ENCODE measurements at regions not wholly inside any gene's neighbourhood (a gene's known extent, or its start where the extent isn't known, plus 50 kb on each side); places are given as distances from the start of the nearest gene placed in this dataset.

- no peaks in the 10 kb centered on the region for H3K36me3 ChIP-seq
- no peak overlapping the region for H3K4me3 ChIP-seq
- no peak for DNase-seq (ENCODE audit: low spot score in 2 of 2)
- no peaks in the 10 kb centered on the region for H3K4me1 ChIP-seq
- H3K27ac ChIP-seq, result no peak overlapping the region
- TF ChIP-seq POLR2AphosphoS5 (IDR thresholded peaks at IDR 0.05) (no peak), POLR2A (IDR thresholded peaks at IDR 0.05) (no peak), CTCF (IDR thresholded peaks at IDR 0.05) (no peak)
- intact Hi-C loops (cut with DNase I; ENCODE audit: low total_unique reads), result no loop called here
- H3K27me3 ChIP-seq, result no peaks in the 10 kb centered on the region
- no peaks in the 10 kb centered on the region for H3K9me3 ChIP-seq
These were observed 1190.5 kb upstream of the SLC10A2 start for GRCh38 chr13:104256701-104257100.

GRCh38 chr13:104253063-104253680 lies 1187.0 kb upstream of the SLC10A2 start:
- intact Hi-C loops (cut with DNase I; ENCODE audit: low total_unique reads), result no loop called here
- no peak for TF ChIP-seq CTCF (IDR thresholded peaks at IDR 0.05)
- TF ChIP-seq POLR2A (IDR thresholded peaks at IDR 0.05), result no peak
- no peak for TF ChIP-seq POLR2AphosphoS5 (IDR thresholded peaks at IDR 0.05)
- Histone ChIP-seq H3K4me1 (no peaks in the 10 kb centered on the region), H3K36me3 (no peaks in the 10 kb centered on the region), H3K4me3 (no peak overlapping the region), H3K27me3 (no peaks in the 10 kb centered on the region), H3K27ac (no peak overlapping the region), H3K9me3 (no peaks in the 10 kb centered on the region)
- DNase-seq (ENCODE audit: low spot score in 2 of 2), result no peak

- H3K27me3 ChIP-seq, result no peaks in the 10 kb centered on the region
- TF ChIP-seq CTCF (IDR thresholded peaks at IDR 0.05) (no peak), POLR2AphosphoS5 (IDR thresholded peaks at IDR 0.05) (no peak), POLR2A (IDR thresholded peaks at IDR 0.05) (no peak)
- H3K4me3 ChIP-seq, result no peak overlapping the region
- H3K27ac ChIP-seq, result no peak overlapping the region
- no peaks in the 10 kb centered on the region for H3K4me1 ChIP-seq
- intact Hi-C loops (cut with DNase I; ENCODE audit: low total_unique reads), result no loop called here
- H3K36me3 ChIP-seq, result no peaks in the 10 kb centered on the region
- H3K9me3 ChIP-seq, result no peaks in the 10 kb centered on the region
- DNase-seq (ENCODE audit: low spot score in 2 of 2), result no peak
These were observed 1185.7 kb upstream of the SLC10A2 start for GRCh38 chr13:104251931-104252330.

GRCh38 chr13:104246955-104247354 lies 1180.7 kb upstream of the SLC10A2 start:
- Histone ChIP-seq H3K4me3 (no peak overlapping the region), H3K27ac (no peak overlapping the region), H3K9me3 (no peaks in the 10 kb centered on the region), H3K27me3 (no peaks in the 10 kb centered on the region), H3K4me1 (no peaks in the 10 kb centered on the region), H3K36me3 (no peaks in the 10 kb centered on the region)
- TF ChIP-seq POLR2A (IDR thresholded peaks at IDR 0.05) (no peak), POLR2AphosphoS5 (IDR thresholded peaks at IDR 0.05) (no peak), CTCF (IDR thresholded peaks at IDR 0.05) (no peak)
- intact Hi-C loops (cut with DNase I; ENCODE audit: low total_unique reads), result no loop called here
- no peak for DNase-seq (ENCODE audit: low spot score in 2 of 2)

- DNase-seq (ENCODE audit: low spot score in 2 of 2), result no peak
- TF ChIP-seq POLR2AphosphoS5 (IDR thresholded peaks at IDR 0.05) (no peak), POLR2A (IDR thresholded peaks at IDR 0.05) (no peak), CTCF (IDR thresholded peaks at IDR 0.05) (no peak)
- no peaks in the 10 kb centered on the region for H3K9me3 ChIP-seq
- no peak overlapping the region for H3K27ac ChIP-seq
- H3K4me1 ChIP-seq, result no peaks in the 10 kb centered on the region
- H3K4me3 ChIP-seq, result no peak overlapping the region
- no peaks in the 10 kb centered on the region for H3K27me3 ChIP-seq
- H3K36me3 ChIP-seq, result no peaks in the 10 kb centered on the region
- intact Hi-C loops (cut with DNase I; ENCODE audit: low total_unique reads), result no loop called here
These were observed 1140.3 kb upstream of the SLC10A2 start for GRCh38 chr13:104206450-104207044.

Data from breast epithelium (tissue), 4 donors.